Testis (tissue), 2 donors: ENCODE measurements at regions not wholly inside any gene's neighbourhood (a gene's known extent, or its start where the extent isn't known, plus 50 kb on each side); places are given as distances from the start of the nearest gene placed in this dataset.

Experiments used
- POLR2A ChIP-seq: fragments of 450-650 bp; IDR thresholded peaks from one replicate; pipeline ENCODE4 v1.6.1; 2017; ENCODE audit warnings: antibody characterized with exemption, mild to moderate bottlenecking, moderate library complexity
- TF ChIP-seq, protein P1 (sequence below), 3 experiments: fragments of 450-650 bp in 2 of 3; fragments of 200-600 bp in 1 of 3; sonication (generic) in 1 of 3; IDR thresholded peaks; one replicate each; pipeline ENCODE4 v1.5.1; 2016 to 2019; ENCODE audit warnings: antibody characterized with exemption in 3 of 3, mild to moderate bottlenecking in 2 of 3, moderate library complexity in 1 of 3

DNA sequence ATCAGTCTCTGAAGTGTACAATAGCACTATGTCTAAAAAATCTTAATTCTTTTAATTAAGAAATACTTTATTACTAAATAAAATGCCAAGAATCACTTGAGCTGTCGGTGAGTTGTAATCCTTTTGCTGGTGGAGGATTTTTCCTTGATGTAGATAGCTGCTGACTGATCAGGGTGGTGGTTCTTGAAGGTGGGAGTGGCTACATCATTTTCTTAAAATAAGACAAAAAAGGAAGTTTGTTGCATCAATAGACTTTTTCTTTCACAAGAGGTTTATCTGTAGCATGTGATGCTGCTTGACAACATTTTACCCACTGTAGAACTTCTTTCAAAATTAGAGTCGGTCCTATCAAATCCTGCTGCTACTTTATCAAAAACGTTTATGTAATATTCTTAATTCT is 68.8 kb upstream of the ZC4H2 start:
- TF ChIP-seq, protein P1, sequence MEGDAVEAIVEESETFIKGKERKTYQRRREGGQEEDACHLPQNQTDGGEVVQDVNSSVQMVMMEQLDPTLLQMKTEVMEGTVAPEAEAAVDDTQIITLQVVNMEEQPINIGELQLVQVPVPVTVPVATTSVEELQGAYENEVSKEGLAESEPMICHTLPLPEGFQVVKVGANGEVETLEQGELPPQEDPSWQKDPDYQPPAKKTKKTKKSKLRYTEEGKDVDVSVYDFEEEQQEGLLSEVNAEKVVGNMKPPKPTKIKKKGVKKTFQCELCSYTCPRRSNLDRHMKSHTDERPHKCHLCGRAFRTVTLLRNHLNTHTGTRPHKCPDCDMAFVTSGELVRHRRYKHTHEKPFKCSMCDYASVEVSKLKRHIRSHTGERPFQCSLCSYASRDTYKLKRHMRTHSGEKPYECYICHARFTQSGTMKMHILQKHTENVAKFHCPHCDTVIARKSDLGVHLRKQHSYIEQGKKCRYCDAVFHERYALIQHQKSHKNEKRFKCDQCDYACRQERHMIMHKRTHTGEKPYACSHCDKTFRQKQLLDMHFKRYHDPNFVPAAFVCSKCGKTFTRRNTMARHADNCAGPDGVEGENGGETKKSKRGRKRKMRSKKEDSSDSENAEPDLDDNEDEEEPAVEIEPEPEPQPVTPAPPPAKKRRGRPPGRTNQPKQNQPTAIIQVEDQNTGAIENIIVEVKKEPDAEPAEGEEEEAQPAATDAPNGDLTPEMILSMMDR (IDR thresholded peaks at IDR 0.05) = no peak
- no peak for TF ChIP-seq POLR2A
